HK-2 (cell line): ENCODE measurements at regions not wholly inside any gene's neighbourhood (a gene's known extent, or its start where the extent isn't known, plus 50 kb on each side); places are given as distances from the start of the nearest gene placed in this dataset.

Experiments used
- DNase-seq: peaks from one replicate; pipeline ENCODE4 v3.0.0-alpha.2; 2018; ENCODE audit not compliant: unreplicated experiment

DNA sequence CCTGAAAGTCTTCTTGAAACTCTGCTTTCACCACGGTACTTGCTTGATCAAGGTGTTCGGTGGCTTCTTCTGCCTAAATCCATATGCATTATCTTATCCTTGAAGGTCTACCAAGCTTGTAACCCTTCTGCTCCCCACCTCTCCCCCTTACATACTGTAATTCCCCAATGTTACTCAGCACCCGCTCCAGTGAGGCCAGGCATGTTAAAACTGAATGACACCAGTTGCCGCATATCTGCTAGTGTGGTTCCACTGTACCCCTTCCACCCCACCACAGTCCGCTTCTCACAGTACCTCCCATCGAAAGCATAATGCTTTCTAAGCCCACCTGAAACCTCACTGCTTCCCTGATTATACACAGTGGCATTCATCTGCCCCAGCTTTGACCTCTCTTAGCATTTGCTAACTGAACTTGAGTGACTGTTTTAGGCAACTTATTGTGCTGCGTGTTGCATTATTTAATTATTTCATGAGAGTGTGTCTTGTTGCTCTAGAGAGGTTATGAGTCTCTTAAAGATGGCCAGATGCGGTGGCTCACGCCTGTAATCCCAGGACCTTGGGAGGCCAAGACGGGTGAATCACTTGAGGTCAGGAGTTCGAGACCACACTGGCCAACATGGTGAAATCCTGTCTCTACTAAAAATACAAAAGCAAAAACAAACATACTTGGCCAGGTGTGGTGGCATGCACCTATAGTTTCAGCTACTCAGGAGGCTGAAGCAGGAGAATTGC, 87.6 kb upstream of the MBNL2 start:
- DNase-seq: no peak

DNA sequence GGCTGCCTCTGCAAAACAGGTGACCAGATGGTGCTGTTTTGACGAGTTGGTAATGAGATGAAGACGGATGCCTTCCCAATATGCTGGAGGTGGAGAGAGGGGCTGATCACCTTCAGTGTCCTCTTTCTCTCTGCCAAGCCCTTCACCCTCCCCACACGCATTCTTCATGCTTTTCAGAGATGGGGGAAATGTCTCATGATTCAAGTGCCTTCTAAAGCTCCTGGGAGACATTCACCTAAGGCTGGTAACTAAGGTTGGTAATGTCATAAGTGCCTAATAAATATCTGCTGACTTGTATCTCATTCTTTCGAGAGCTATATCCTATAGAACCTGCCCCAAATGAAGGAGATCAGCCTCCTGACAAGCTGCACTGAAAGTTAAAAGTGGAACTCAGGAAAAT, 86.2 kb upstream of the MBNL2 start:
- no peak for DNase-seq

DNA sequence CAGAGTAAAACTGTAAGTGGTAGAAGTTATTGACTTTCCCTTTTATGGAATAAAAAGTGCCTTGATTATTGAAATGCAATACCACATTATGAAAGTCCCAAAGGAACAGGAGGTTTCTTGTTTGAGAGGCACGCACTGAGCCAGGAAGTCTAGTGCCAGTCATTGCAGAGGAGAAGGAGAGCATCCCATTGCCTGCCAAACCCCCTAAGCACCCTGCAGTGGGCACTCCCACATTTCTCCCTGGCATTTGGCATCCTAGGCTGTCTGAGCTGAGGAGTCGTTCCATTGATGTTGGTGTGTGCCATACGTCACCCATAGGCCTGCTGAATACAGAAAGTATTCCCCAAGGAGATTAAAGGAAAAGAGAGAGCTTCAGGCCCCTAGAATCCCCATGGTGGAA, 85.7 kb upstream of the MBNL2 start:
- no peak for DNase-seq

DNA sequence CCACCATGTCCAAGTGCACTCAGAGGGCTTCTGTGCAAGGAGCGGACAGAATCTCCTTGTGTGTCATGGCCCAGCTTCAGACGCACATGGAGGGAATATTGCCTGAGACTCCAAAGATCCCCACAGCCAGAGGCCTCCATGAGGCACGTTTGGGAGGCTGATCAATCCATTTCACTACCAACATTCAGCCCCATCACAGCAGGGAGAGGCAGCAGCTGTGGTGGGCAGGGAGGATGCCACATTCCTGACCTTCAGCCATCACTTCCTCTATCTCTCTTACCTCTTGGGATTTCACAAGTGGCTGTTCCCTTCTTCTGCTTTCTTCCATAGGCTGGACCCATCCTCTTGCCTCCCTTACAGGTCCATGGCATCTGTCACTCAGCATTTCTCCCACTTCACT, 82.4 kb upstream of the MBNL2 start:
- no peak for DNase-seq

DNA sequence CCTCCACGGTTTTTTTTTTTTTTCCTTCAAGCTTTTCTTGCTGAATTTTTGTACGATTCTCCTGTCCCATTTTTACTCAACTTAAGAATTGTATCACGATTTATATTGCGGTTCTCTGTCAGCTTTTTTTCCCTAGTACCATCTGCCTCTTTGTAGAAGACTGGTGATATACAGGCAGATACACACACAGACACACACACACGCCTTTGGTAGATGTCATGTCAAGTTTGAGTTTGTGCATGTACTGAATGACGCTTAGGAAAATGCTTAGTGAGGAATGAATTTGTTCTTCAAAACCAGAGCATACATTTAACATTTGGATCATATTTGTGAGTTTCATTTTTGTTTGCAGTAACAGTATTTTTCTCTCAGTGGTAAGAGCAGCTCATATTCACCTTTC, 82.0 kb upstream of the MBNL2 start:
- DNase-seq: no peak

DNA sequence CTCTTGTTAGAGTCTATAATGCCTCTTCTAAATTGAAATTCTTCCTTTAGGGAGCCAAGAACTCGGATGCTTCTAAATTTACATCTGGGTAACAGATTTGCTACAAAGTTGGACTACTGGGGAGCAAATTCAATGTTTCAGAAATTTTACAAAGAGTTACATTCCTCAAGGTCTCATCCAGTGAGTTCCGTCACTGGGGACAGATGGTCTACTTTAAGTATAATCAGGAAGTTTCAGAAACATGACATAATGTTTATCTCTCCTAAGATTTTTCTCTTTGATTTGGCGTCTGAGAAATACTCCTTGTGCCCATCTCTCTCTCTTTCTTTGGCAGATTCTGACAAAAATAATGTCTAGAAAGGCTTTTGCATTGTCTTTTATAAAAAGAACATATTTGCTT, 81.5 kb upstream of the MBNL2 start:
- no peak for DNase-seq

DNA sequence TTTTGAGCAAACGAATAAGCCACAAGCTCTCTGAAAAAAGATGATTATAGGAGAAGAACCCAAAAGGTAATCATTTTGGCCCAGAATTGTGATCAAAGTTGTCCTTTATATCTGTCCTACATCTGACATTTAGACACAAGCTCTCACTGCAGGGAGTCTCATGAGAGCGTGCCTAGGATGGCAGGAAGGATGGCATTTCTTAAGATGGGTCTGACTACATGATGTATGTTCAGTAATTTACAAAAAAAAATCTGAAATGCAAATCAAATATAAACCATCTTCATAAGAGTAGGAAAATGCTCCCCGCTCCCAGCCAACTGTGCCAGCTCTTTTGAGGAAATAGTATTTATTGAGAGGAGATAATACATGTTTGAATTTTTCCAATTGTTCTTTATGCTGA, 81.0 kb upstream of the MBNL2 start:
- DNase-seq: no peak

DNA sequence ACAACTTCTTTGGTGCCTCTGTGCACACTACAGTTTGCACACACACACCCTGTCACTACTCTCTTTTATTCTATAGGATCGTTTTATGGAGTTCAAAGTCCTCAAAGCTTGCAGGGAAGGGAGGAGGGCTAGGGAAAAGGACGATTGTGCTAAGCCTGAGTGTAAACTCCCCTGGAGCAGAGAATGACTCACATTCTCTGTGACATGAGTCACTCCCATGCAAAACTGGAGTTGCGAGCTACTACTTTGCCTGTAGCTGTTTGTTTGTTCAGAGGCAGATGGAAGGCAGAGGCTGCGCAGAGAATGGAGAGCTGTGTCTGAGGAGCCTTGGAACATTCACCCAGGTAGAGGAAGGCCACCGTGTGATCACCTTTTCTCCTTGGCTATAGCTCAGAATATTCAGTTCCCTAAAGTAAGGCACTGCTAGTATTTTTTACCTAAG, 80.5 kb upstream of the MBNL2 start:
- peak; percentile 29 for DNase-seq

DNA sequence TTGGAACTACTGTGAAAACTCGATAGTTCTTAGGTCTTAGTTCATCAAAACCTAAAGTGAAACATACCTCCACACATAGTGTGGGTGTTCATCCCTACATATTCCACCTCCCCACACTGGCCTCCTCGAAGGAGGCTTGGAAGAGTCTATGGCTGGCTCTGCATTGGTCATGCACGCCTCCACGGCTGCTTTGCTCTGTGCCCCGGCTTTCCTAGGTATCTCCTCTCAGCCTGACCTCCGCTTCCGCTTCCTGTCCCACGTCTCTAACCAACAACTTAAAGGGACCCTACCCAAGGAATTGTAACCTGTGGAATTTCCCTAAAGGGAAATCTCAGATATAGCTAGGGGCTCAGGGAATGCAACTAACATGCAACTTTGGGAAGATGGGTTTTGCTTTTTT, 79.7 kb upstream of the MBNL2 start:
- DNase-seq: peak; percentile 24

DNA sequence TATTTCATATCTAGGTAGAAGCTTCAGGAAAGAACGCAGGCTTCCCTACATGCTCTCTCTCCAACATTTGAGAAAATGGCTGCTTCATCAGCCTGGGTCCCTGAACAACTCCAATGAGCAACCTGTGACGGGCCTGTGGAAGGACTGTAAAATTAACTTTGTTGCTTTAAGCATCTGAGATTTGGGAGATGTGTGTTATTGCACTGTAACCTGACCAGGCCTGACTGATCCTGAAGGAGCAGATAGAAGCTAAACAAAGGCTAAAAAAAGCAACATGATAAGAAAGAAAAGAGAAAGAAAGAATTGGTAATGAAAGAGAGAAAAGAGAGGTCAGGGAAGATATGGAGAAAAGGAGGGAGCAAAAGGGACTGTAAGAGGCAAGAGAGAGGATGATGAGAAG, 77.1 kb upstream of the MBNL2 start:
- DNase-seq: no peak

DNA sequence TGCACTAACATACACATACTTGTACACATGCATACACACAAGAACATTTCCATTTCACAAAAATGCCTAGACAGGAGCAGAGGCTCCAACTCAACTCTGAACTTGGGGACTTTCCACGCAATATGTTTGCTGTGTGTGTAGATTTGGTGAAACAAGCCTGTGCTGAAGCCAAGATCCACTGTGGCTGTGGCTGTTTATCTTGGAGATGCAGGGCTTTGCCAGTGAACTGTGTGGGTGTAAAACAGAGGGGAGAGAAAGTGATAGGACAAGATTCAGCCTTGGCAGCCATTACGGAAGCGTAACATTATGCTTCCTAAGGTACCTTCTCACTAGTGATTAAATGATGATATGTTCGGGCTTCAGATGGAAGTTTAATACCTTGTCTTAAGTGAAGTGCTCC, 73.2 kb upstream of the MBNL2 start:
- no peak for DNase-seq

DNA sequence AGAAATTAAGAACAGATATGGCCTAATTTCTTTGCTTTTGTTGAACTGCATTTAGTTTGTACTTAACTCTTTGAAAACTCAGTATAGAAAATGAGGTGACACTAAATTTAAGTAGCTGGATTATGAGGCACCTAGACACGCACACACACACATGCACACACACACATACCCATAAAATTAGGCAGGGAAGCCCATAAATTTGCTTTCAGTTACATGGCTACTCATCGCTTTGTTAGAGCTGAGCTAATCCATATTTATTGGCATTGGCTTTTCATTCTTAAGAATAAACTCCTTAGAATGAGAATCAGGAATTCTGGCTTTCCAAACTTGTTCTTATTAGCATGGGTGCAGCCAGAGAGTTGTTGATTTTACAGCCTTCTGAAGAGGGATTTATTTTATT, 61.7 kb upstream of the MBNL2 start:
- DNase-seq: no peak

DNA sequence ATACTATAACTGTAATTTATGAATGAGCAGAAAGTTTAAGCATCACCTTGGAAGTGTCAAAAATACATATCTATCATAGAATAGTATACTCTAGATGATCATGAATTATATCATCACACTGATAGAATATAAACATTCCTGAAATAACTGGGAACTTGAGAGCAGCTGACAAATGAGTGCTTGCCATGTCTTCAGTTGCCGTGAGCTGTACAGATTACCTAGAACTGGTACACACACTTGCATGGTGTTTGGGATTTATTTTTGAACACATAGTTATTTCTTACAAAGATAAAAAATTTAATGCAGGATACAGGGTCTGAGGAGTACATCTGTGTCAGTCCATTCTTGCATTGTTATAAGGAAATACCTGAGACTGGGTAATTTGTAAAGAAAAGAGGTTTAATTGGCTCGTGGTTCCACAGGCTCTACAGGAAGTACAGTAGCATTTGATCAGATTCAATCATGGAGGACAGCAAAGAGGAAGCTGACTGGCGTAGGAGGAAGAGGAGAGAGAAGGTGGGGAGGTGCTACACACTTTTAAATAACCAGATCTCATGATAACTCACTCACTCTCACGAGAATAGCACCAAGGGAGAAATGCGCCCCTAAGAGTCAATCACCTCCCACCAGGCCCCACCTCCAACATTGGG, 60.4 kb upstream of the MBNL2 start:
- DNase-seq: no peak

DNA sequence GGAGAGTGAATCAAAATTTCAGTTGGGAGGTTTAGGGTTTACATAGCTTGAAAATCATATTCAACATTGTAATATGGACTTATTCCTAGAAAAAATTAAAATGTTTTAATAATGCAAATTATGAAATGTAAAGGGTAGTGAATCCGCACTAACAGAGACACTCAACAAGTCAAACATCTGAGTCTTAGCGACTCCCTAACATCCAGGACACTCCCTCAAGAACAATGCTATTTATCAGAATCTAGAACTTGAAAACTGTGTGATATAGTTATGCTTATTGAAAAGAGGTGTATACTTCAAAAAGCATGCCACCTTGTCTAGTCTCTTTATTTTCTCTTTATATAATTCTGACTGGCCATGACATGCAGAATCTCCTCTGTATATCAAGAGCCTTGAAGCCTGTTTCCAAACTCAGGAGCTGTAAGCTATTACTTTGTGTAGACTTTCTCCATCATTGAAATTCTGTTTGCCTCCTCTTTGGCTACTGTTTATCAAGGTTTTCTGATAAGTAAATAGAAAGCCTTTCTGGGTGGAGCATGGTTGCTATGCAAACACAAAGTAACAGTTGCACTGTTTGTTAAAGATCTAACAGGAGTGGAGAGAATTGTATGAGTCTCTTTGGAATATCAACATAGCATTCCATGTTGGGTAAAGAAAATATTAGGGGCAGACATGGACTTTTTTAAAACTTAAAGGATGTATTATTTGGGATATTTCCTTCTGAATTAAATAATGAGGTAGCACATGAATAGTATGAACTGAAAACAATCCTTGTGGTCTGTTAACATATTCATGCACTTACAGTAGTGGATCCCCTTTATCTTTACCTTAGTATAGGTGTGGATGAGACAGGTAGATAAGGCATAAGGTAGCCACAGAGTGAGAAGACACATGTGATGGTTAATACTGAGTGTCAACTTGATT, 56.4 kb upstream of the MBNL2 start:
- DNase-seq: no peak

DNA sequence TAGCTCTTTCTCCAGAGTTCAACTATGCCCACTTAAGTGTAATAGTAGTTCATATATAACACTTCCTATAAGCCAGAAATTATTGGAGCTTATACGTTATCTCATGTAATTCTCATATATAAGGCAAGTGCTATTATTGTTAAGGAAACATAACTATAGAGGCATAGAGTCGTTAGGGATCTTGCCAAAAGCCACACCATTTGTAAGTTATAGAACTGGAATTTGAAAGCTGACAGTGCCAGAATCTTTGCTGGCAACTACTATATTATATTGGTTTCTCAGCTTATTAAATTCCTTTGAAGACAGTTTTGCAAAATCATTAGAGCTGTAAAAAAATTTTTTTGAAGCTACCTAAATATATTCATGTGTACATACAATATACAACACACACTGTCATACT, 51.0 kb upstream of the MBNL2 start:
- DNase-seq: no peak
